ENCODE measurements at regions not wholly inside any gene's neighbourhood (a gene's known extent, or its start where the extent isn't known, plus 50 kb on each side); places are given as distances from the start of the nearest gene placed in this dataset.

DNA sequence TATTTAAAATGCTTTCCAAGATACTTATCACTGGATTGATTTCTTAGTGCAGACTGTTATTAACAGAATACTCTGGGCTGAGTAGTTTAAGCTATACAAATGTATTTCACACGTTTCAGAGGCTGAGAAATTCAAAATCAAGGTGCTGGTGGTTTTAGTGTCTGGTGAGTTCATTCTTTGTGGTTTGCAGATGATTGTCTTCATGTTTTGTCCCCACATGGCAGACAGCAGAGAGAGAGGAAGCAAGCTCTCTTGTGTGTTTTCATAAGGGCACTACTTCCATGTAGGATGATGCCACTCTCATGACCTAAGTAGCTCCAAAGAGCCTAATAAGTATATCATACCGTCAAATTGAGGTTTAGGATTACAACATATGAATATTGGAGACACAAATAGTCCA is 1348.9 kb upstream of the FLRT2 start:
- TF ChIP-seq, protein P1, sequence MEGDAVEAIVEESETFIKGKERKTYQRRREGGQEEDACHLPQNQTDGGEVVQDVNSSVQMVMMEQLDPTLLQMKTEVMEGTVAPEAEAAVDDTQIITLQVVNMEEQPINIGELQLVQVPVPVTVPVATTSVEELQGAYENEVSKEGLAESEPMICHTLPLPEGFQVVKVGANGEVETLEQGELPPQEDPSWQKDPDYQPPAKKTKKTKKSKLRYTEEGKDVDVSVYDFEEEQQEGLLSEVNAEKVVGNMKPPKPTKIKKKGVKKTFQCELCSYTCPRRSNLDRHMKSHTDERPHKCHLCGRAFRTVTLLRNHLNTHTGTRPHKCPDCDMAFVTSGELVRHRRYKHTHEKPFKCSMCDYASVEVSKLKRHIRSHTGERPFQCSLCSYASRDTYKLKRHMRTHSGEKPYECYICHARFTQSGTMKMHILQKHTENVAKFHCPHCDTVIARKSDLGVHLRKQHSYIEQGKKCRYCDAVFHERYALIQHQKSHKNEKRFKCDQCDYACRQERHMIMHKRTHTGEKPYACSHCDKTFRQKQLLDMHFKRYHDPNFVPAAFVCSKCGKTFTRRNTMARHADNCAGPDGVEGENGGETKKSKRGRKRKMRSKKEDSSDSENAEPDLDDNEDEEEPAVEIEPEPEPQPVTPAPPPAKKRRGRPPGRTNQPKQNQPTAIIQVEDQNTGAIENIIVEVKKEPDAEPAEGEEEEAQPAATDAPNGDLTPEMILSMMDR (IDR thresholded peaks at IDR 0.05), result no peak
- TF ChIP-seq POLR2AphosphoS5 (IDR thresholded peaks at IDR 0.05; ENCODE audit: low read depth, low read length) (no peak), REST (IDR thresholded peaks at IDR 0.05; ENCODE audit: insufficient read depth in 1 of 2, low read depth in 2 of 2, low read length in 1 of 2) (no peak), SIN3A (IDR thresholded peaks at IDR 0.05; ENCODE audit: borderline replicate concordance, insufficient read depth, low read depth, low read length) (no peak)
